ENCODE measurements at regions not wholly inside any gene's neighbourhood (a gene's known extent, or its start where the extent isn't known, plus 50 kb on each side); places are given as distances from the start of the nearest gene placed in this dataset.

DNA sequence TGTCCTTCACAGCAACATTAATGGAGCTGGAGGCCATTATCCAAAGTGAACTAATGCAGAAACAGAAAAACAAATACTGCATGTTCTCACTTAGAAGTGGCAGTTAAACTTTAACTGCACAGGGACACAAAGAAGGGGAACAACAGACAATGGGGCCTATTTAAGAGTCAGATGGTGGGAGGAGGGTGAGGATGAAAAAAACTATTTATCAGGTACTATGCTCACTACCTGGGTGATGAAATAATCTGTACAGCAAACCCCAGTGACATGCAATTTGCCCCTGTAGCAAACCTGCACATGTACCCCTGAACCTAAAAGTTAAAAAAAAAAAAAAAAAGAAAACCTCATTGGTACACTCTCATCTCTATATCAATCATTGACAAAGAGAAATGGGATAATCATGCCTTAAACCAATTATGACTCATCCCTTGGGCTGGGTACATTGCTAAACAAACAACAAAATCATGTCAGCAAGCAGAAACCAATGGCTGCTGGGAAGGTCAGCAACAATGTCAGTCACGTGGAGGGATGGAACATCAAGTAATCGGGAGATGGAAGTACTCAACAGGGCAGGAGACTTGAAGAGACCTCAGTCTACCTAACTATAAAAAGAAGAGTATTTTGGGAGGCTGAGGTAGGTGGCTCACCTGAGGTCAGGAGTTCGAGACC lies 479.2 kb downstream of the RMST start:
- no peak for TF ChIP-seq POLR2A (IDR thresholded peaks at IDR 0.05)
- TF ChIP-seq, protein P1, sequence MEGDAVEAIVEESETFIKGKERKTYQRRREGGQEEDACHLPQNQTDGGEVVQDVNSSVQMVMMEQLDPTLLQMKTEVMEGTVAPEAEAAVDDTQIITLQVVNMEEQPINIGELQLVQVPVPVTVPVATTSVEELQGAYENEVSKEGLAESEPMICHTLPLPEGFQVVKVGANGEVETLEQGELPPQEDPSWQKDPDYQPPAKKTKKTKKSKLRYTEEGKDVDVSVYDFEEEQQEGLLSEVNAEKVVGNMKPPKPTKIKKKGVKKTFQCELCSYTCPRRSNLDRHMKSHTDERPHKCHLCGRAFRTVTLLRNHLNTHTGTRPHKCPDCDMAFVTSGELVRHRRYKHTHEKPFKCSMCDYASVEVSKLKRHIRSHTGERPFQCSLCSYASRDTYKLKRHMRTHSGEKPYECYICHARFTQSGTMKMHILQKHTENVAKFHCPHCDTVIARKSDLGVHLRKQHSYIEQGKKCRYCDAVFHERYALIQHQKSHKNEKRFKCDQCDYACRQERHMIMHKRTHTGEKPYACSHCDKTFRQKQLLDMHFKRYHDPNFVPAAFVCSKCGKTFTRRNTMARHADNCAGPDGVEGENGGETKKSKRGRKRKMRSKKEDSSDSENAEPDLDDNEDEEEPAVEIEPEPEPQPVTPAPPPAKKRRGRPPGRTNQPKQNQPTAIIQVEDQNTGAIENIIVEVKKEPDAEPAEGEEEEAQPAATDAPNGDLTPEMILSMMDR (IDR thresholded peaks at IDR 0.05) = no peak
